GM21723 (cell line): ENCODE measurements at regions not wholly inside any gene's neighbourhood (a gene's known extent, or its start where the extent isn't known, plus 50 kb on each side); places are given as distances from the start of the nearest gene placed in this dataset.
"Not testable (repeated sequence)": the region's sequence is repeated elsewhere in the genome, so short reads cannot be mapped to it uniquely, and the experiment has no call there.

Experiments used
- ATAC-seq: cut with Tn5 transposase; IDR thresholded peaks from one replicate; pipeline ENCODE4 v1.9.1; 2021; ENCODE audit warnings: mild to moderate bottlenecking, moderate library complexity; ENCODE audit not compliant: unreplicated experiment

DNA sequence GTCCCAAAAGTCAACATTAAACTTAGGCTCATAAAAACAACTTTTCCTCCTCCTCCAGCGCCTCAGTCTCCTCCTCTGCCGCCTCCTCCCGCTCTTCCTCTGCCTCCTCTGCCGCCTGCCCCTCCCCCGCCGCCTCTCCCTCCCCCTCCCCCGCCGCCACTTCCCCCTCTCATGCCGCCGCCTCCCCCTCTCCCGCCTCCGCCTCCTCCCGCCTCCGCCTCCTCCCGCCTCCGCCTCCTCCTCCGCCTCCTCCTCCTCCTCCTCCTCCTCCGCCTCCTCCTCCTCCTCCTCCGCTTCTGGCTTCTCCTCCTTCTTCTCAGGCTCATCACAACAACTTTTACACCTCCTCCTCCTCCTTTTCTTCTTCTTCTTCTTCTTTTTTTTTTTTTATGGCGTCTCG lies 599.9 kb downstream of the TMEM182 start:
- no peak for ATAC-seq

DNA sequence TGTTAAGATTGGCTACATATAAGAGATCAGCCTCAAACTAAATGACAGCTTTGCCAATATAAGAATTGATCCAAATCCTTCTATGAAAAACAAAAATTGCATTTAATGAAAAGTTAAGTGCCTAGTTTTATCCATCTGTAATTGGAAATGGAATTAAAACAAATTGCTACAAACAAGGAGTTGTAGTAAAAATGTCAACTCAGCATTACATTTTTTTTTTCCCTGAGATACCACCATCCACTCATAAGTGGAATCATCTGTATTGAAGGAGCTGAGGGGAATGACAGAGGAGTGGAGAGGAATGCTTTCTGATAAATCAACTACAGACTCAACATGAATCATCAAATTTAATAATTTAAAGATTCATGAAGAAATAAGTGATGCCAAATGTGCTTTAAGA lies 601.8 kb downstream of the TMEM182 start:
- no peak for ATAC-seq

DNA sequence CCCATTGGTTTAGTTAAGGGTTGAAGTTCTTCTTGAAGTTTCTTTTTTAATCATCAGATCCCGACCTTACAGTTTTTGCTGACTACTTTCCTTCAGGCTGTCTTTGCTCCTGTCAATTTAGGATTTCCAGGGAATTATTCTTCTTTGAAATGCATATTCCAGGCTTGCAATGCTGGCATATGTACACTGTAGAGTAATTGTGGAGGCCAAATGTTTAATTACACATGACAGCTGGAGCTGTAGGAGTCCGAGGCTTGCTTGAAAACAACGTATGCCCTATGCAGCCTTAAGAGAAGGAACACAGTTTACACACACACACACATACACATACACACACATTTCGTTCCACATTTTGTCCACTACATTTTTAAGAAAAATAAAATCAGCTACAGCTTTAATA lies 602.3 kb downstream of the TMEM182 start:
- ATAC-seq = no peak

DNA sequence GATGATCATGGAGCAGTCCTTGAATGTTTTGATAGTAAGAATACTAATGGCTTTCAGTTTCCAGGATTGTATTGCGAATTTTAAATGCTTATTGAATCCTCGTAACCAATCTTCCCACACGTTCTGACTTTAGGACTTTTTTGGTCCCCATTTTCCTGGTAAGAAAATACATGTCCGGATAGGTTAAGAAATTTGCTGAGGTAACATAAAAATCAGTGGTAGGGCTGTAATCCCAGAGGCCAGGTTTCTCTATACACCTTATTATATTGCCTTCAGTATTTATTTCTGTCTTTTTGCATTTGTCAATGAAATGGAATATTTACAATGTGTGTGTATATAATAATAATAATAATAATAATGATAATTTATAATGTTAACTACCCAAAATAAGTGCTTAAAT lies 603.2 kb downstream of the TMEM182 start:
- ATAC-seq = no peak

DNA sequence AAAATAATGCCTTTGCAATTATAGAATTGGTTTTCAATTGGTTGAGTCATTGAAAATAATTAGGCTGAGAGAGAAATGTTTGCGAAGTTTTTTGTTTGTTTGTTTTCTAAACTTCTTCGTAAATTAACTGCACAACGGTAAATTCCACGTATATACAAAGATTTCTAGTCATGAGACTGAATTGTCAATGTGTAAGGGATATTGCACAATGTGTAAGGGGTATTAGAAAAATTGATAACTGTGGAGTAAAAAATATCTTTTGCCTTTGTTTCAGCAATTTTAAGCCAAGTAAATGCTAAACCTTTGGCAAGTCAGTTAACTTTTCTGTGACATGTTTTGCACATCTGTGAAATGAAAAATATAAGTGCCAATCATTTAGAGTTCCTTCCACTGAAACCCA lies 606.0 kb downstream of the TMEM182 start:
- ATAC-seq = no peak

DNA sequence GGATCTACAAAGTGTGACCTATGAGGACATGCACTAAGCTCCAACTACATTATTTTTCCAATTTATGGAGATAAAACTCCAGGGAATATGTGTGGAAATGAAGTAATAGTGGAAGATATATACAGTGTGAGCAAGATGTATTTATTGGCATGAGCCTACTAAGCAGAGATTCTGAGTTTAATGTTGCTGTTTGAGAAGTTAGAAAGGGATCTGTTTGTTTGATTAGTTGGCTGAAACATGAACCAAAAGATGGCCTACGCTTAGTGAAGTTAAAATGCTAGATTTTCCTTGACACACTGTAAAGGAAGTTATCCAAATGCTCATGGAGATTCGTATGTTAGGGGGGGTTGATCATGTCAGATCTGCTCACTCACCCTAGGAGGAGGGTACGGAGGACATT lies 621.7 kb downstream of the TMEM182 start:
- no peak for ATAC-seq

GRCh38 chr2:103386872-103387271 lies 625.0 kb downstream of the TMEM182 start:
- ATAC-seq = no peak

GRCh38 chr2:103387888-103388287 lies 626.1 kb downstream of the TMEM182 start:
- no peak for ATAC-seq

DNA sequence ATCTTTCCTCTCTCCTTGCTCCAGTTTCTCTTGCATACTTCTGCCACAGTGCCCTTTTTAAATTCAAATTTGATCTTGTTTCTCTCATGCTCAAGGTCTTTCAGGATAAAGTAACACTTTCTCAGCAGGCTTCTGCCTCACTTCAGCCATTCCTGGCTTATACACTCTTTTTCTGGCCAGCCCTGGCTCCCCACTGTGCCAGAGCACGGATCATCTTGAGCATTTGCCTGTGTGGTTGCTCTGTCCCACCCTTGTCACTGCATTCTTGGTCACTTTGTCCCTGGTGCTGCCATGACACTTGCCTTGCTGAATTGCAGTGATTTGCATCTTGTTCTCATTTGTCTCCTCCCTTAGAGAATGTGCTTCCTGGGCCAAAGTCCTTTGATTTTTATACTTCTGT lies 634.3 kb downstream of the TMEM182 start:
- ATAC-seq = no peak

DNA sequence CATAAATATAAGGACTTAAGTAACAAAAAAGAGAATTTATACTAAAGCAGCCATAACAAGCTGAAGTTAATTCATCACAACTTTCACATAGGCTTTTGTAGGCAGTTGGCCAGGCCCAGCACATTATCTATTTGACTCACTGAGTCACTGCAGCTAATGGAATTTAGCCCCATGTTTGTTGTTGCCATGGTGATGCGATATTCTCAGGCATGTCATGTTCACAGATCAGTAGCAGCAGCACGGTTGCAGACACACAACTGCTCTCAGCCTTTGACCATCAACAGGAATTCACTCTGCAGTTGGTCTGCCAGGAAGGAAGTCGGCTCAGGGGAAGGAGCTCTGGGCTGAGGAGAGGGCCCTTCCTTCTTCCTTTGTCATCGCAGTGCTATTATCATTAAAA lies 639.8 kb downstream of the TMEM182 start:
- ATAC-seq = no peak

DNA sequence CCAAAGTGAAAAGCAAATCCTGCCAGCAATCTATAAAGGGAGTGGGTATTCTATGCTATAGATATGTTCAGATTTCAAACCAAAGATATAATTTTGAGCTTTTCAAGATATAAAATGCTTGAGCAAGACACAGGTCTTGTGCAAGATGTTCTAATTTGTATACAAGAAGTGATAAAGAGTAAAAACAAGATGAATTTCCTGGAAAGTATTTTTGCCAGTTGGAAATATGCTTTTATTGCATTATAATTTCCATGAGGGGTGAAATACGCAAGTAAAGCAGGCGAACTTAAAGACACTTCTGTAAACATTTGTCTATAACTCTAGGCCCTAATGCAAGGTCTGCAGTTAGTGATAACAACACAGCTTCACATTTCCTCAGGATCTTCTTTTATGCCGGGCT lies 640.5 kb downstream of the TMEM182 start:
- ATAC-seq = no peak

- ATAC-seq = no peak
These were observed 641.1 kb downstream of the TMEM182 start for GRCh38 chr2:103402944-103403343.

GRCh38 chr2:103403388-103403787 lies 641.6 kb downstream of the TMEM182 start:
- not testable (repeated sequence) for ATAC-seq

- ATAC-seq = no peak
These were observed 648.4 kb downstream of the TMEM182 start for GRCh38 chr2:103410221-103410620.

DNA sequence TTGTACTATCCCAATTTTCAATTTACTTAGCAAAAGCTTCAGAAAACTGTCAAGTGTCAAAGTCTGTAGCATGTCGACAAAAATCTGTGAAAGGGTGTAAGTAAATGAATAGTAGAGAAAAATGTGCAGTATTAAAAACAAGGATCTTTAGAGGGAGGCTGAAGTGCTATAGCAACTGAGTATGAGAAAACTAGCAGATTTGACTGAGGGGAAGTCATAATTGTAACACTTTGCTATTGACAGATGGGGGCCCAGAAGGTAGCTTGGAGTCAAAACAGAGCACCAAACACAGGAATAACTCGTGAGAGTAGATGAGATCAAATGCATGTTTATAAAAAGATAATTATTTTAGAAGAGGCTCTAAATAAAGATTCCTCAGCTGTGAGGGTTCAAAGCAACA lies 657.7 kb downstream of the TMEM182 start:
- no peak for ATAC-seq

GRCh38 chr2:103423100-103423499 lies 661.3 kb downstream of the TMEM182 start:
- ATAC-seq = no peak

DNA sequence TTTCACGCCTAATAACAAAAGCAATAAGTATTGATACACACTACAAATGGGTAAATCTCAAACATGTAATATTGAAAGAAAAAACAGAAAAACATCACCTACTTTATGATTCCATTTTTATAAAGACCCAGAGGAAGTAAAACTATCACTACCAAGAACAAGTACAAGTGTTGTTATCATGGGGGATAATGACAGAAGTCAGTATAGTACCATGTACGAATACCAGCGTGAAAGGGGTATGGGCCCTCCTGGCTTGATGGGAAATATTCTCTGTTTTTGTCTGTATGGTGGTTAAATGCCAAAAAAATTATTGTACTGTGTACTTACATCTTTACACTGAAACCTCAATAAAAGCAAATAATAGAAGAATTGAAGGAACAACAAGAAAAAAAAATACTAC lies 665.7 kb downstream of the TMEM182 start:
- ATAC-seq = no peak

DNA sequence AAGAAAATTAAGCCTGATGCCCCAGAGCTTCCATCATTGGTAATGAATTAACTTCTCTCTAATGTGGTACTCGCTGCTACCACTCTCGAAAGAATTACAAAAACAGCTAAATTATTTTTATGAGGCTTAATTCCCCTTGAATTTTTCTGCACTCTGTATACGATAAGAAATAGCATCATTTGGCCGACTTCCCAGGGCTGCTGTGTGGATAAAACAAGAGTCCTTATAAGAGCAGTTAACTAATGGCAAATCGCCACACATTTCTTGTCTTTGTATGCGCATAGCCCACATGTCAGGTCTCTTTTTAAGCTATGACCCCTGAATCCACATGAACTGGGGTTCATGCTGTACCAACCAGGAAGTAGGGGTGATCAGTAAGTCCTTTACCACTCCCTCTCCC lies 668.4 kb downstream of the TMEM182 start:
- no peak for ATAC-seq

DNA sequence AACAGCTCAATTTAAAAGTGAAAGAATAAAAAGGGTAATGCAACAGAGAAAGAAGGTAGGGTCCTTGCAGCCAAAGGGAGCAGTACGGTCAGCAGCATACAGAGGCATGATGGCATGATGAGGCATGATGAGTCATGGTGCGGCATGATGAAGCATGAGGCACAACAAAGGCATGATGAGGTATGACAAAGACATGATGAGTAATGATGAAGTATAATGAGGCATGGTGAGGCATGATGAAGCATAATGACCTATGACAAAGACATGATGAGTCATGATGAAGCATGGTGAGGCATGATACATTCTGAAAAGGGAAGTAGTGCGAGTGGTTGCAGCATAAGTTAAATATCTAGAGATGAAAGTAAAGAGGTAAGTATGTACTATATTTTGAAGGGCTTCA lies 673.2 kb downstream of the TMEM182 start:
- ATAC-seq = no peak

DNA sequence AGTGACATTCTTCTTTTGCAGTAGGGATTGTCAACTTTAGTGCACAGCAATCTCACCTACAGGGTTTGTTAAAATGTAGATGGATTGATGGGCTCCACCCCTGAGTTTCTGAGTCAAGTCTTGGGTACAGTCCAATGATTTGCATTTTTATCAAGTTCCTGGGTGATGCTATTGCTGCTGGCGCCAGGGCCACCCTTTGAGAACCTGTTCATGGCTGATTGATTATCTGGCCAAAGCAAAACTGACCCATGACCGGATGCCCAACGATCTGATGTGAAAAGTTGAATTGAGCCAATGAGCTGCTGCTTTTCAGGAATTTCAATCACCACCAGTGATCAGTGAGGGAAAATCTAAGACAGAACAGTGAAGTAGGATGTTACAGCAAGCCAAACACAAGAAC lies 675.3 kb downstream of the TMEM182 start:
- no peak for ATAC-seq

GRCh38 chr2:103445347-103445746 lies 683.5 kb downstream of the TMEM182 start:
- ATAC-seq = no peak

DNA sequence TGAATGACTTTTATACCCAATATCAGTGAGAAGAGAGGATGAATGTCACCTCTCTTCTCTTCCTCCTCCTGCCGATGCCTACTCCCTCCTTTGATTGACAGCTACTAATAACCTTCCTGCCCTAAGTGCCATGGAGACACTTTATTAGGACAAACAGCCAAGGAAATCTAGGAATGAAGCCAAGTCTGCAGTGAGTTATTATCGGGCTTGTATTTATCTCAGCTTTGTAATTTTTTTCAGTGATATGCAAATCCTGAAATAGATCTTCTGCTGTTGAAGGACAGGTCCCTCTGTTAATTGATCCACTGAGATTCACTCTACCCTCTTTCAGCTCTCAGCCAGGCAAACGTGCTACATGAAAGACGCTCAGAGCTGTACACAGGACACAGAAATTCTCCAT lies 686.7 kb downstream of the TMEM182 start:
- no peak for ATAC-seq

- ATAC-seq = no peak
These were observed 689.5 kb downstream of the TMEM182 start for GRCh38 chr2:103451283-103451682.

- ATAC-seq = no peak
These were observed 697.5 kb downstream of the TMEM182 start for GRCh38 chr2:103459283-103459682.
